Activated naive CD8-positive, alpha-beta T cell (primary cell): ENCODE measurements at regions not wholly inside any gene's neighbourhood (a gene's known extent, or its start where the extent isn't known, plus 50 kb on each side); places are given as distances from the start of the nearest gene placed in this dataset.
"Not testable (repeated sequence)": the region's sequence is repeated elsewhere in the genome, so short reads cannot be mapped to it uniquely, and the experiment has no call there.

Source experiments
- H3K27ac Mint-ChIP-seq: one replicate; pipeline ENCODE4 v1.8.0; 2021; ENCODE audit warnings: mixed read lengths
- H3K27me3 Mint-ChIP-seq: one replicate; pipeline ENCODE4 v1.8.0; 2021; ENCODE audit warnings: mixed read lengths
- H3K36me3 Mint-ChIP-seq: one replicate; pipeline ENCODE4 v1.8.0; 2021; ENCODE audit warnings: mixed read lengths
- H3K4me1 Mint-ChIP-seq: one replicate; pipeline ENCODE4 v1.8.0; 2021; ENCODE audit warnings: low read depth, mixed read lengths
- H3K4me3 Mint-ChIP-seq: one replicate; pipeline ENCODE4 v1.8.0; 2021; ENCODE audit warnings: mild to moderate bottlenecking, mixed read lengths
- H3K9me3 Mint-ChIP-seq: one replicate; pipeline ENCODE4 v1.8.0; 2021; ENCODE audit warnings: low read depth, mixed read lengths

GRCh38 chr9:61817127-61817705 lies 627.4 kb downstream of the SPATA31A7 start:
- H3K9me3 Mint-ChIP-seq = not testable (repeated sequence)

DNA sequence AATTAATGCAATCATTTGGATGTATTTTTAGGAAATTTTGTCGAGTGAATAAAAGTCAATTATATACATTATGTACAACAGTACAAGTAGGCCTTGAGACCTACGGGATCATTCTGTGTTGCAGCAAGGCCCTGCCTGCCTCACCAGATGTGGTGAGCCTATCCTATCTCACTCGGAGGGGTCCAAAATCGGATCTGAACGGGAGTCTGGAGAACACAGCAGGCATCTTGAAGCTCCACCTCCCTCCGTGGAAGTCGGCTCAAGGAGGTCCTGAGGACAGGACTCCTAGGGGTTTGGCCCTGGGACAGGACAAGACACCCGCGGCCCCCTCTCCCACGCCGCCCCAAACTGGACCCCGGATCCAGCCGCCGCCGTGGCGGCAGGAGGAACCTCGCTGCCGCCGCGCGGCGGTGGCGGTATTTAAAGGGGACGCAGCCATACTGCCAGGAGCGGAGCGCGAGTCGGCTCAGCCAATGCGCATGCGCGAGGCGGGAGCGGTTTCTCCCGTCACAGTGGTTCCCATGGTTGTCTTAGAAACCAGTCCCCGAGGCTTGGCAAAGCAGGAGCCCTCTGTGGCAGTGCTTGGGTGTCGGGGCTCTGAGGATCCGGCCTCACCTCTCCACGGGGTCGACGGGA lies 663.9 kb downstream of the SPATA31A7 start:
- H3K4me1 Mint-ChIP-seq, H3K4me3 Mint-ChIP-seq, H3K9me3 Mint-ChIP-seq, H3K36me3 Mint-ChIP-seq, H3K27ac Mint-ChIP-seq, H3K27me3 Mint-ChIP-seq: not testable (repeated sequence)

More at GRCh38 chr9:61817127-61817705, 627.4 kb downstream of the SPATA31A7 start:
- H3K4me1 Mint-ChIP-seq, H3K36me3 Mint-ChIP-seq, H3K27ac Mint-ChIP-seq, H3K27me3 Mint-ChIP-seq, H3K4me3 Mint-ChIP-seq: not testable (repeated sequence)

DNA sequence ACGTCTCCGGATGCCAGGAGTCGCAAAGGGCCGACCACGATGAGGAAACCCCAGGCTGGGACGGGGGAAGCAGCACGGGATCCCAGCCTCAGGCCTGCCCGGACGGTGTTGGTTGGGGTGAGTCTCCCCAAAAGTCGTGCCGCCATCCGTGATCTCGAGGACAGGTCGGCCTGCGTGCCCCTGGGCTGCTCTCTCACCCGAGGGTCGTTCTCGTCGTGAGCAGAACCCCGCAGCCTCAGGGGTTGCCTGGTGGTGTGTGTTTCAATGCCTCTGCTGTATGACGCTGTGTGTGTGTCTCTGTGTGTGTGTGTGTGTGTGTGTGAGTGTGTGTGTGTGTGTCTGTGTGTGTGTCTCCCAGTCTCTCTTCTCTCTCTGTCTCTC lies 664.4 kb downstream of the SPATA31A7 start:
- H3K4me3 Mint-ChIP-seq, H3K27me3 Mint-ChIP-seq, H3K4me1 Mint-ChIP-seq: not testable (repeated sequence)

GRCh38 chr9:61856283-61856682 lies 666.4 kb downstream of the SPATA31A7 start:
- not testable (repeated sequence) for H3K36me3 Mint-ChIP-seq, H3K4me1 Mint-ChIP-seq, H3K27me3 Mint-ChIP-seq, H3K4me3 Mint-ChIP-seq, H3K27ac Mint-ChIP-seq, H3K9me3 Mint-ChIP-seq

More for the DNA sequence above, 664.4 kb downstream of the SPATA31A7 start:
- H3K27ac Mint-ChIP-seq, H3K9me3 Mint-ChIP-seq, H3K36me3 Mint-ChIP-seq: not testable (repeated sequence)

GRCh38 chr9:61856858-61857453 lies 667.1 kb downstream of the SPATA31A7 start:
- not testable (repeated sequence) for H3K36me3 Mint-ChIP-seq

DNA sequence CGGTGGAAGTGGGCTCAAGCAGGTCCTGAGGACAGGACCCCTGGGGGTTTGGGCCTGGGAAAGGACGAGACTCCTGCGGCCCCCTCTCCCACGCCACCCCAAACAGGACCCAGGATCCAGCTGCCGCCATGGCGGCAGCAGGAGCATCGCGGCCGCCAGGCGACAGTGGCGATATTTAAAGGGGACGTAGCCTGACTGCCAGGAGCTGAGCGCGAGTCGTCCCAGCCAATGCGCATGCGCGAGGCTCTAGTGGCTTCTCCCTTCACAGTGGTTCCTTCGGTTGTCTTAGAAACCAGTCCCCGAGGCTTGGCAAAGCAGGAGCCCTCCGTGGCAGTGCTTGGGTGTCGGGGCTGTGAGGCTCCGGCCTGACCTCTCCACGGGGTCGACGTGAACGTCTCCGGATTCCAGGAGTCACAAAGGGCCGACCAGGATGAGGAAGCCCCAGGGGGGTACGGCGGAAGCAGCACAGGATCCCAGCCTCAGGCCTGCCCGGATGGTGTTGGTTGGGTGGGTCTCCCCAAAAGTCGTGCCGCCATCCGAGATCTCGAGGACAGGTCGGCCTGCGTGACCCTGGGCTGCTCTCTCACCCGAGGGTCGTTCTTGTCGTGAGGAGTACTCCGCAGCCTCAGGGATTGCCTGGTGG lies 668.0 kb downstream of the SPATA31A7 start:
- H3K27ac Mint-ChIP-seq, H3K4me1 Mint-ChIP-seq, H3K36me3 Mint-ChIP-seq, H3K9me3 Mint-ChIP-seq, H3K4me3 Mint-ChIP-seq, H3K27me3 Mint-ChIP-seq: not testable (repeated sequence)

More at GRCh38 chr9:61856858-61857453, 667.1 kb downstream of the SPATA31A7 start:
- H3K4me1 Mint-ChIP-seq, H3K27ac Mint-ChIP-seq, H3K9me3 Mint-ChIP-seq, H3K27me3 Mint-ChIP-seq, H3K4me3 Mint-ChIP-seq: not testable (repeated sequence)

DNA sequence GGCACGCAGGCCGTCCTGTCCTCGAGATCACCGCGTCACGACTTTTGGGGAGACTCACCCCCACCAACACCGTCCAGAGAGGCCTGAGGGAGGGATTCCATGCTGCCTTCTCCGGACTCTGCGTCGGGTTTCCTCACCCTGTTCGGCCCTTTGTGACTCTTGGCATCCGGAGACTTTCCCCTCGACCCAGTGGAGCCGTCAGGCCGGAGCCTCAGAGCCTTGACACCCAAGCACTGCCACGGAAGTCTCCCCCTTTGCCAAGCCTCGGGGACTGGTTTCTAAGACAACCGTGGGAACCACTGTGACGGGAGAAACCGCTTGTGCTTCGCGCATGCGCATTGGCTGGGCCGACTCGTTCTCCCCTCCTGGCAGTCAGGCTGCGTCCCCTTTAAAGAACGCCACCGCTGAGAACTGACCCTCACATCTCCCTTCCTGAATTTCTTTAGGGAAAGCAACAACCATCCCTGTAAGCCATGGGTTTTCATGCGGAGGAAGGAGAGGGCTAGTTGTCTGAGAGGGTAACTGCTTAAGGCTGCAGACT lies 672.7 kb downstream of the SPATA31A7 start:
- not testable (repeated sequence) for H3K36me3 Mint-ChIP-seq, H3K4me1 Mint-ChIP-seq, H3K4me3 Mint-ChIP-seq, H3K27me3 Mint-ChIP-seq, H3K9me3 Mint-ChIP-seq, H3K27ac Mint-ChIP-seq

- not testable (repeated sequence) for H3K9me3 Mint-ChIP-seq, H3K27ac Mint-ChIP-seq, H3K27me3 Mint-ChIP-seq, H3K4me1 Mint-ChIP-seq, H3K4me3 Mint-ChIP-seq, H3K36me3 Mint-ChIP-seq
Observed at GRCh38 chr9:61864463-61864862, 674.6 kb downstream of the SPATA31A7 start.

- peak overlapping the region; percentile 46 for H3K4me3 Mint-ChIP-seq
- not testable (repeated sequence) for H3K27me3 Mint-ChIP-seq, H3K4me1 Mint-ChIP-seq, H3K27ac Mint-ChIP-seq, H3K36me3 Mint-ChIP-seq, H3K9me3 Mint-ChIP-seq
Observed at GRCh38 chr9:61868965-61869364, 679.1 kb downstream of the SPATA31A7 start.

GRCh38 chr9:61872329-61872728 lies 682.5 kb downstream of the SPATA31A7 start:
- H3K36me3 Mint-ChIP-seq, H3K27ac Mint-ChIP-seq: not testable (repeated sequence)

More at GRCh38 chr9:61872329-61872728, 682.5 kb downstream of the SPATA31A7 start:
- not testable (repeated sequence) for H3K27me3 Mint-ChIP-seq, H3K9me3 Mint-ChIP-seq, H3K4me3 Mint-ChIP-seq, H3K4me1 Mint-ChIP-seq
